Spleen (tissue), 11 donors: ENCODE measurements at regions not wholly inside any gene's neighbourhood (a gene's known extent, or its start where the extent isn't known, plus 50 kb on each side); places are given as distances from the start of the nearest gene placed in this dataset.

ENCODE experiments used
- DNase-seq: peaks from one replicate; pipeline ENCODE4 v3.0.0-alpha.2; 2020
- H3K27ac ChIP-seq, 8 donors: fragments of 200-600 bp; sonication (generic) in 7 of 8; 1 replicate in 4 of 8; 2 replicates in 4 of 8; pipeline versions ENCODE4 v1.5.0 to v1.8.0; 2016 to 2021; ENCODE audit warnings: inconsistent platforms in 4 of 8, mild to moderate bottlenecking in 4 of 8, moderate library complexity in 1 of 8
- H3K27me3 ChIP-seq, 7 donors: fragments of 200-600 bp; sonication (generic) in 6 of 7; replicated peaks in 1 of 7; 1 replicate in 4 of 7; 2 replicates in 3 of 7; pipeline versions ENCODE4 v1.5.0 to v1.8.0; 2016 to 2021; ENCODE audit warnings: inconsistent platforms in 3 of 7, mild to moderate bottlenecking in 1 of 7
- H3K36me3 ChIP-seq, 6 donors: fragments of 200-600 bp; sonication (generic) in 5 of 6; 1 replicate in 4 of 6; 2 replicates in 2 of 6; pipeline versions ENCODE4 v1.5.0 to v1.8.0; 2016 to 2021; ENCODE audit warnings: inconsistent platforms in 2 of 6
- H3K4me1 ChIP-seq, 6 donors: fragments of 200-600 bp; sonication (generic) in 5 of 6; 1 replicate in 3 of 6; 2 replicates in 3 of 6; pipeline versions ENCODE4 v1.5.0 to v1.8.0; 2016 to 2021; ENCODE audit warnings: inconsistent platforms in 3 of 6
- H3K4me3 ChIP-seq, 8 donors: fragments of 200-600 bp; sonication (generic) in 7 of 8; 1 replicate in 4 of 8; 2 replicates in 4 of 8; pipeline versions ENCODE4 v1.5.0 to v1.8.0; 2016 to 2021; ENCODE audit warnings: inconsistent platforms in 4 of 8, mild to moderate bottlenecking in 4 of 8, moderate library complexity in 2 of 8
- H3K9me3 ChIP-seq, 8 donors: fragments of 200-600 bp; sonication (generic) in 7 of 8; 1 replicate in 4 of 8; 2 replicates in 4 of 8; pipeline versions ENCODE4 v1.5.0 to v1.8.0; 2016 to 2021; ENCODE audit warnings: inconsistent platforms in 4 of 8
- CTCF ChIP-seq, 11 experiments: fragments of 200-600 bp in 7 of 11; fragments of 450-650 bp in 4 of 11; sonication (generic) in 4 of 11; IDR thresholded peaks in 8 of 11; conservative IDR thresholded peaks in 3 of 11; 1 replicate in 7 of 11; 2 replicates in 4 of 11; pipeline versions ENCODE4 v1.4.0 to v1.8.0; 2016 to 2021; ENCODE audit warnings: antibody characterized with exemption in 11 of 11, inconsistent platforms in 4 of 11, mild to moderate bottlenecking in 1 of 11
- POLR2A ChIP-seq, 3 donors: fragments of 450-650 bp; IDR thresholded peaks; one replicate each; pipeline ENCODE4 v1.5.1; 2017; ENCODE audit warnings: antibody characterized with exemption in 3 of 3, mild to moderate bottlenecking in 1 of 3
- POLR2AphosphoS5 ChIP-seq, 3 donors: sonication (generic); formaldehyde crosslinking; IDR thresholded peaks; one replicate each; pipeline ENCODE4 v1.5.1; 2017; ENCODE audit warnings: antibody characterized with exemption in 3 of 3
- WGBS, 5 donors: extraction: QIAGEN DNeasy Blood & Tissue Kit in 3 of 5; methylation state at CpG; one replicate each; pipeline versions ENCODE4 v1.1.5 to v1.1.7; 2013 to 2018; 5-methylcytosine and 5-hydroxymethylcytosine counted together
- intact Hi-C: fragments of 100-400 bp; cut with DNase I; formaldehyde crosslinking; loops from one replicate; pipeline ENCODE4 v1.15.0; 2023; ENCODE audit warnings: low total_unique reads
- donor health status: healthy with polysubstance abuse.
- donor health status: DM: no; HTN: no; CAD: no; lungs with moderate emphysema.
- donor health status: DM: no; HTN: no; CAD: no.
- donor health status: Bipolar disorder and iron deficiency.
- donor health status: healthy.
- donor health status: DM: no; HTN: no; CAD: no.
- donor health status: DM: yes; HTN: yes; CAD: no.

- no peak for TF ChIP-seq POLR2A (IDR thresholded peaks at IDR 0.05)
- TF ChIP-seq POLR2AphosphoS5 (IDR thresholded peaks at IDR 0.05): no peak
- no peak for TF ChIP-seq CTCF (IDR thresholded peaks at IDR 0.05 in 8 of 11, conservative IDR thresholded peaks at IDR 0.05 in 3 of 11)
- intact Hi-C loops: no loop called here
- no peaks in the 10 kb centered on the region for H3K9me3 ChIP-seq
- no peaks in the 10 kb centered on the region for H3K27me3 ChIP-seq
- no peak overlapping the region for H3K27ac ChIP-seq
- no peak for DNase-seq
- no peaks in the 10 kb centered on the region for H3K36me3 ChIP-seq
- no peak overlapping the region for H3K4me3 ChIP-seq
- H3K4me1 ChIP-seq: no peaks in the 10 kb centered on the region
- 92 to 96% (median 93%) methylated on average over 15 to 23 of the region's 23 CpGs for WGBS, 5 donors
Measured at GRCh38 chr13:22770891-22771290, 409.9 kb upstream of the SGCG start.

- Histone ChIP-seq H3K4me3 (no peak overlapping the region), H3K27me3 (no peaks in the 10 kb centered on the region), H3K9me3 (no peaks in the 10 kb centered on the region), H3K4me1 (no peaks in the 10 kb centered on the region), H3K36me3 (no peaks in the 10 kb centered on the region), H3K27ac (no peak overlapping the region)
- intact Hi-C loops: no loop called here
- DNase-seq: no peak
- WGBS, 5 donors: 71 to 79% (median 75%) methylated on average over 3 of the region's 3 CpGs
- no peak for TF ChIP-seq CTCF (IDR thresholded peaks at IDR 0.05 in 8 of 11, conservative IDR thresholded peaks at IDR 0.05 in 3 of 11)
- no peak for TF ChIP-seq POLR2AphosphoS5 (IDR thresholded peaks at IDR 0.05)
- TF ChIP-seq POLR2A (IDR thresholded peaks at IDR 0.05): no peak
Measured at GRCh38 chr13:22773465-22773864, 407.3 kb upstream of the SGCG start.

GRCh38 chr13:22776394-22777186, 404.2 kb upstream of the SGCG start:
- H3K36me3 ChIP-seq: no peaks in the 10 kb centered on the region
- no peak overlapping the region for H3K27ac ChIP-seq
- H3K27me3 ChIP-seq: no peaks in the 10 kb centered on the region
- H3K4me3 ChIP-seq: no peak overlapping the region
- no peaks in the 10 kb centered on the region for H3K9me3 ChIP-seq
- H3K4me1 ChIP-seq: no peaks in the 10 kb centered on the region
- intact Hi-C loops: no loop called here
- DNase-seq: no peak
- TF ChIP-seq POLR2A (IDR thresholded peaks at IDR 0.05) (no peak), CTCF (IDR thresholded peaks at IDR 0.05 in 8 of 11, conservative IDR thresholded peaks at IDR 0.05 in 3 of 11) (no peak), POLR2AphosphoS5 (IDR thresholded peaks at IDR 0.05) (no peak)
- WGBS, 5 donors: 67 to 83% (median 74%) methylated on average over 15 of the region's 15 CpGs

- no peaks in the 10 kb centered on the region for H3K27me3 ChIP-seq
- no peak for TF ChIP-seq POLR2A (IDR thresholded peaks at IDR 0.05)
- no peak for TF ChIP-seq POLR2AphosphoS5 (IDR thresholded peaks at IDR 0.05)
- no peak for TF ChIP-seq CTCF (IDR thresholded peaks at IDR 0.05 in 8 of 11, conservative IDR thresholded peaks at IDR 0.05 in 3 of 11)
- WGBS, 5 donors: 20 to 30% (median 22%) methylated on average over 2 of the region's 2 CpGs
- H3K4me3 ChIP-seq: no peak overlapping the region
- DNase-seq: no peak
- H3K9me3 ChIP-seq: no peaks in the 10 kb centered on the region
- H3K36me3 ChIP-seq: no peaks in the 10 kb centered on the region
- H3K27ac ChIP-seq: no peak overlapping the region
- intact Hi-C loops: no loop called here
- H3K4me1 ChIP-seq: no peaks in the 10 kb centered on the region
Measured at GRCh38 chr13:22777207-22777606, 403.6 kb upstream of the SGCG start.
